ENCODE measurements at regions not wholly inside any gene's neighbourhood (a gene's known extent, or its start where the extent isn't known, plus 50 kb on each side); places are given as distances from the start of the nearest gene placed in this dataset.

DNA sequence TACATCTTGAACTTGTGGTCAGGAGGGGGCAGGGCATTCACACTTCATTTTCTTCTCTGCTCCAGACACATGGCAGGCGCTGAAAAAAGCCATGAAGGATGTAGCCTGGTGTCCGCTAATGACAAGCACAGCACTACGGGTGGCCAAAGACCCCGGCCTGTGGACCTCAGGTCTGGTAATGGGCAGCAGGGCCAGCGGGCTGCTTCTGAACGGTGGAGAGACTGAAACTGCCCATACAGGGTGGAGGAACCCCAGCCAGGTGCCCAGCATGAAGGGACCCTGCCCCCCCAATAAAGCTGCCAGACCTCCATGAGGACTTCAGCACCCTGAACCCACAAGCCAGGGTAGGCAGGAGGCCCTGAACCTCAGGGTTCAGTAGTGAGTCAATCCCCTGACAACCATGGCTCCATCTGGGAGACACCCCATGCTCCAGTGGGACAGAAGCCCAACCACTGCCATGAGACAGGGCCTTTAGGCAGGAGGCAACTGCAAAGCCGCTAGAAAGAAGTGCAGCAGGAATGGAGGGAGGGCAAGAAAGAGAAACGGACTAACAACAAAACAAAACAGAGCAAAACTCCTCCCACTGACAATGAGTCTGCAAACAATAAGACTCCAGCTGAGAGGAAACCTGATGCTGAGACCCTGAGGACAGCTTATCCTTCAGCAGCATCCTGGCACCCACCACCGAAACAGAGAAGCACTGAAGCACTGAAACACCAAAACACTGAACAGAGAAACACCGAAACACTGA, 140.2 kb upstream of the PPP2R2D start:
- DNase-seq (ENCODE audit: low read depth in 4 of 4, low spot score in 3 of 4), result no peak

GRCh38 chr10:131762789-131763696, 137.8 kb upstream of the PPP2R2D start:
- DNase-seq (ENCODE audit: low read depth in 4 of 4, low spot score in 3 of 4), result no peak

- no peak for DNase-seq (ENCODE audit: low read depth in 4 of 4, low spot score in 3 of 4)
These were observed 135.9 kb upstream of the PPP2R2D start for GRCh38 chr10:131764929-131765328.

- DNase-seq (ENCODE audit: low read depth in 4 of 4, low spot score in 3 of 4), result no peak
These were observed 134.7 kb upstream of the PPP2R2D start for GRCh38 chr10:131766096-131766495.

GRCh38 chr10:131767716-131768115, 133.1 kb upstream of the PPP2R2D start:
- DNase-seq (ENCODE audit: low read depth in 4 of 4, low spot score in 3 of 4), result no peak

- no peak for DNase-seq (ENCODE audit: low read depth in 4 of 4, low spot score in 3 of 4)
These were observed 131.0 kb upstream of the PPP2R2D start for GRCh38 chr10:131769571-131770410.

GRCh38 chr10:131770946-131771633, 129.7 kb upstream of the PPP2R2D start:
- DNase-seq (ENCODE audit: low read depth in 4 of 4, low spot score in 3 of 4), result no peak

DNA sequence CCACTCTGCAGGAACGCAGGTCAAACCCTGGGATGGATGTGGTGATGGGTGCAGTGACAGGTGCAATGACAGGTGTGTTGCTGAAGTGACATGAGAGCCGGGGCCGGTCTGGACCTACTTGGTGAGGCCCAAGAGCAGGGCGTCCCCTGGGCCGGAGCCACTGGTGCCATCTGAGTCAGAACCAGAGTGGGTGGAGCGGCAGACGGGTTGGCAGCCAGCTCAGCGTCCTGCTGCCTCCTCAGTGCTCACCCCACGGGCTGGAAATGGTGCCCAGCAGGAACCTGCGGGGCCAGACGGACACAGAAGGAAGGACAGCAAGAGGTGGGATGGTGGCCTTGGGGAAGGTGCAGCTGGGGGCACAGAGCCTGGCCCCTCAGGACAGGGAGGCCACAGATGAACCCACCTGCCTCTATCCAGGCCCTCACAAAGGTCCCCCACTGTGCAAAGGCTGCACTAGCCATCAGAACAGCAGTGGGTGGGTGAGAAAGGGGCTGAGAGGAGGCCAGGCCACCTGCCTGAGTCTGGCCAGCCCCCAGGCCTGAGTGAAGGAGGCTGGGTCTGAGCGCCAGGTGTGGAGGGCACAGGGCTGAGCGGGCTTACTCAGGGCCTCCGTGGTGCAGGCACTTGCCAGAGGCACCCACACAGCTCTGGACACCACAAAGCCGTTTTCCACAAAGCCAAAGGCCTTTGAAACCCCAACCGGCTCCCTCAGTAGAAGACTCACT, 129.0 kb upstream of the PPP2R2D start:
- no peak for DNase-seq (ENCODE audit: low read depth in 4 of 4, low spot score in 3 of 4)

- no peak for DNase-seq (ENCODE audit: low read depth in 4 of 4, low spot score in 3 of 4)
These were observed 128.4 kb upstream of the PPP2R2D start for GRCh38 chr10:131772441-131772840.

DNA sequence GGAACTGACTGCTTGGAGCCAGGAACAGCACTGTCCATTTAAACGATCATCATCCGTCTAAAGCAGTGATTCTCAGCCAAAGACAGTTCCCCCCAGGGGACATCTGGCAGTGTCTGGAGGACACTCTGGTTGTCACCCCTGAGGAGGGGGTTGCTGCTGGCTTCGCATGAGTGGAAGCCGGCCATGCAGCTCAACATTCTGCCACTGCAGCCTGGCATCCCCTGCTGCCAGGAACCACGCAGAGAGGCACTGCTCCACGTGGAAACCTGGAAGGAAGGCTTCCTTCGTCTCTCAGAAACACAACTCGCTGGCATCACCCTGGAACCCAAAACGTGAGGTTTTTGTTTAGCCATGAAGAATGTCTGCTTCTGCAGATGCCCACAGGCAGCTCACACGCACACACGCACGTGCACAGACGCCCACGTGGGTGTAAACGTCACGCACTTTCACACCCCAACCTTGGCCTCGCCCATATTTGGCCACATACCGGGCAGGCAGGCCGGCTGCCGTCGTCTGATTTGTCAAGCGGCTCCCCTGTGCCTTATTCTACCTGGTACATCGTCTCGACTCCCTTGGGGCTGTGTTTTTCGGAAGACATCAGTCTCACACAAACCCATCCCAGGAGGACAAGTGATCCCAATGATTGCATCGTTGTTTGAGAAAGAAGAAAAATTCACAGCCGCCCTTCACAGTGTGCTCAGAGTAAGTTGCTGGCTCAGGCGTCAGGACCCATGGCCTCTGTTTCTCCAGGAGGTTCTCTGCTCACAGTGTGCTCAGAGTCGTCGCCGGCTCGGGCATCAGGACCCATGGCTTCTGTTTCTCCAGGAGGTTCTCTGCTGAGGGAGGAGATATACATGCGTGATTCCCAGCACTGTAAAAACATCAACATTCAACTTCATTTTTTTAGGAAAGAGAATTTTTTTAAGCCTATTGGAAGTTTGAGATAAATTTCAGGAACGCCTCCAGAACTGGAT, 127.2 kb upstream of the PPP2R2D start:
- no peak for DNase-seq (ENCODE audit: low read depth in 4 of 4, low spot score in 3 of 4)

DNA sequence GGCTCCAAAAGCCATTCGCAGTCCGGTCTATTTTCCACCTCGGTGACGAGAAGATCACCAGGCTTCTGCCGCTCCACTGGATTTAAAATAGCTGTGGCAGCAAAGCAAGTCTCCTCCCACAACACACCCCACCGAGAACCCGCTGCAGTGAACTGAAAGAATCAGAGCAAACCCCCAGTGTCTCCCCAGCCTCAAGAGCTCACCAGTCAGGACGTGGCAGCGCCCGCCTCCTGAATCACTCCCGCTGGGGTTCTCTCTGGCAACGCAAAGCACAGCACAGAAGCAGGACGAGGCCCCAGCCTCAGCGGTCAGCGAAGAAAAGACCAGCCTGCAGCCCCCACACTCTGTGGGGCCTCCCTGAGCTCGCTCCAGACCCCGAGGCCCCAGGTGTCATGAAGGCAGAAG, 126.1 kb upstream of the PPP2R2D start:
- no peak for DNase-seq (ENCODE audit: low read depth in 4 of 4, low spot score in 3 of 4)

- DNase-seq (ENCODE audit: low read depth in 4 of 4, low spot score in 3 of 4), result no peak
These were observed 125.4 kb upstream of the PPP2R2D start for GRCh38 chr10:131775433-131775832.

GRCh38 chr10:131775833-131776232, 125.0 kb upstream of the PPP2R2D start:
- DNase-seq (ENCODE audit: low read depth in 4 of 4, low spot score in 3 of 4), result no peak

GRCh38 chr10:131776496-131776895, 124.3 kb upstream of the PPP2R2D start:
- no peak for DNase-seq (ENCODE audit: low read depth in 4 of 4, low spot score in 3 of 4)

- DNase-seq (ENCODE audit: low read depth in 4 of 4, low spot score in 3 of 4), result no peak
These were observed 123.6 kb upstream of the PPP2R2D start for GRCh38 chr10:131777162-131777561.

- no peak for DNase-seq (ENCODE audit: low read depth in 4 of 4, low spot score in 3 of 4)
These were observed 122.9 kb upstream of the PPP2R2D start for GRCh38 chr10:131777921-131778320.

GRCh38 chr10:131778385-131778784, 122.4 kb upstream of the PPP2R2D start:
- DNase-seq (ENCODE audit: low read depth in 4 of 4, low spot score in 3 of 4), result no peak

- DNase-seq (ENCODE audit: low read depth in 4 of 4, low spot score in 3 of 4), result no peak
These were observed 122.0 kb upstream of the PPP2R2D start for GRCh38 chr10:131778842-131779241.
